HCT116 (cell line): ENCODE measurements at regions not wholly inside any gene's neighbourhood (a gene's known extent, or its start where the extent isn't known, plus 50 kb on each side); places are given as distances from the start of the nearest gene placed in this dataset.

ENCODE experiments used
- ATAC-seq: fragments of 200-7000 bp; cut with Tn5 transposase; 2 replicates; pipeline ENCODE4 v1.9.1; 2020; ENCODE audit warnings: mild to moderate bottlenecking, moderate library complexity
- BruUV-seq: library from RNA; stranded (reverse); fragments of 400-500 nt; replicated peaks from 2 replicates; lab custom pipeline; 2021; lab: Mats Ljungman, UMichigan
- CTCF ChIA-PET: fragments of 300-600 bp; sonication (Branson Sonifier 250); formaldehyde crosslinking; loops from one replicate; lab custom pipeline; 2021; ENCODE audit warnings: antibody characterized with exemption; lab: Charles Lee
- POLR2A ChIA-PET: fragments of 300-600, 350-600 bp; sonication (Branson Sonifier 250); formaldehyde crosslinking; loops from one replicate; lab custom pipeline; 2021; ENCODE audit warnings: antibody characterized with exemption; lab: Charles Lee
- RAD21 ChIA-PET, 2 experiments: fragments of 300-600 bp; sonication (Branson Sonifier 250); formaldehyde crosslinking; loops; one replicate each; lab custom pipeline; 2023; ENCODE audit warnings: low total read pairs in 2 of 2; ENCODE audit not compliant: uncharacterized antibody in 2 of 2, unreplicated experiment in 2 of 2, low non-redundant PET in 1 of 2; lab: Charles Lee
- DNase-seq: peaks from one replicate; pipeline ENCODE4 v3.0.0-alpha.2; 2010; ENCODE audit warnings: low read depth, low spot score
- H2AFZ ChIP-seq: fragments of 200-600 bp; shearing (Covaris generic), sonication (generic); 2 replicates; pipeline ENCODE4 v1.6.1; 2017; ENCODE audit warnings: low read depth, mixed run types, mixed read lengths, antibody characterized with exemption, low read length; ENCODE audit not compliant: poor library complexity, severe bottlenecking
- H3K27ac ChIP-seq: 2 replicates; pipeline ENCODE4 v1.5.1; 2012; ENCODE audit warnings: low read depth, low read length
- H3K27me3 ChIP-seq: fragments of 200-600 bp; sonication (generic); 2 replicates; pipeline ENCODE4 v1.6.1; 2016; ENCODE audit warnings: mixed run types, low read length, mixed read lengths; ENCODE audit not compliant: insufficient read depth
- H3K36me3 ChIP-seq, 2 experiments: fragments of 200-500 bp in 1 of 2; fragments of 200-600 bp in 1 of 2; sonication (Bioruptor generic) in 1 of 2; sonication (generic) in 1 of 2; 2 replicates each; pipeline versions ENCODE4 v1.5.1 to v1.6.1; 2014 to 2016; ENCODE audit warnings: low read length in 2 of 2, inconsistent platforms in 1 of 2, mixed read lengths in 1 of 2, mixed run types in 1 of 2; ENCODE audit not compliant: insufficient read depth in 2 of 2, control insufficient read depth in 1 of 2
- H3K4me1 ChIP-seq, 2 experiments: fragments of 200-600 bp in 1 of 2; sonication (generic) in 1 of 2; 2 replicates each; pipeline versions ENCODE4 v1.5.1 to v1.6.1; 2012 to 2017; ENCODE audit warnings: low read length in 2 of 2, inconsistent platforms in 1 of 2, mild to moderate bottlenecking in 1 of 2, mixed read lengths in 1 of 2, mixed run types in 1 of 2, moderate library complexity in 1 of 2; ENCODE audit not compliant: insufficient read depth in 2 of 2, control insufficient read depth in 1 of 2
- H3K4me2 ChIP-seq: fragments of 200-600 bp; sonication (generic); 2 replicates; pipeline ENCODE4 v1.6.1; 2017; ENCODE audit warnings: mixed run types, low read length, mixed read lengths
- H3K4me3 ChIP-seq, 2 experiments: fragments of 200-600 bp in 1 of 2; sonication (generic) in 1 of 2; replicated peaks in 1 of 2; 2 replicates each; pipeline ENCODE4 v1.5.1; 2011 to 2016; ENCODE audit warnings: low read length in 2 of 2, control low read depth in 1 of 2, low read depth in 1 of 2, mild to moderate bottlenecking in 1 of 2, mixed read lengths in 1 of 2, mixed run types in 1 of 2
- H3K79me2 ChIP-seq: fragments of 200-600 bp; sonication (generic); 2 replicates; pipeline ENCODE4 v1.6.1; 2017; ENCODE audit warnings: mild to moderate bottlenecking, mixed run types, low read length, moderate library complexity, mixed read lengths; ENCODE audit not compliant: insufficient read depth
- H3K9ac ChIP-seq: fragments of 200-600 bp; sonication (generic); 2 replicates; pipeline ENCODE4 v1.6.1; 2016; ENCODE audit warnings: low read length, mixed read lengths
- H3K9me2 ChIP-seq: fragments of 200-600 bp; sonication (generic), shearing (Covaris generic); 2 replicates; pipeline ENCODE4 v1.6.1; 2017; ENCODE audit warnings: mixed run types, mild to moderate bottlenecking, moderate library complexity; ENCODE audit not compliant: insufficient read depth
- H3K9me3 ChIP-seq, 2 experiments: fragments of 200-500 bp in 1 of 2; fragments of 200-600 bp in 1 of 2; sonication (Bioruptor generic) in 1 of 2; sonication (generic) in 1 of 2; 2 replicates each; pipeline ENCODE4 v1.6.1; 2014 to 2017; ENCODE audit warnings: low read length in 2 of 2, mixed read lengths in 2 of 2, inconsistent platforms in 1 of 2, low read depth in 1 of 2, mild to moderate bottlenecking in 1 of 2, mixed run types in 1 of 2, moderate library complexity in 1 of 2; ENCODE audit not compliant: control insufficient read depth in 1 of 2, insufficient read depth in 1 of 2
- H4K20me1 ChIP-seq: fragments of 200-600 bp; sonication (generic), shearing (Covaris generic); 2 replicates; pipeline ENCODE4 v1.6.1; 2017; ENCODE audit warnings: mixed run types, mild to moderate bottlenecking, moderate library complexity; ENCODE audit not compliant: insufficient read depth
- ELF1 ChIP-seq: IDR thresholded peaks from 2 replicates; pipeline ENCODE4 v1.6.1; 2012; ENCODE audit warnings: low read depth, borderline replicate concordance
- EZH2phosphoT487 ChIP-seq: fragments of 200-600 bp; IDR thresholded peaks from 2 replicates; pipeline ENCODE4 v1.6.1; 2018; ENCODE audit warnings: antibody characterized with exemption, borderline replicate concordance
- POLR2A ChIP-seq: IDR thresholded peaks from 2 replicates; pipeline ENCODE4 v1.7.0; 2011; ENCODE audit warnings: borderline replicate concordance; ENCODE audit not compliant: insufficient read depth, insufficient read length; ENCODE audit errors: extremely low read depth
- RAD21 ChIP-seq: IDR thresholded peaks from 2 replicates; pipeline ENCODE4 v1.6.1; 2012; ENCODE audit warnings: low read depth, mild to moderate bottlenecking
- SP1 ChIP-seq: IDR thresholded peaks from 2 replicates; pipeline ENCODE4 v1.6.1; 2012; ENCODE audit warnings: low read depth
- SRF ChIP-seq: IDR thresholded peaks from 2 replicates; pipeline ENCODE4 v1.6.1; 2012; ENCODE audit warnings: low read depth
- ZNF274 ChIP-seq: fragments of 200-500 bp; sonication (Bioruptor generic); IDR thresholded peaks from 2 replicates; pipeline ENCODE4 v1.6.1; 2014; ENCODE audit warnings: mild to moderate bottlenecking, low read depth, low read length, inconsistent platforms
- intact Hi-C: fragments of 100-400 bp; cut with micrococcal nuclease; formaldehyde crosslinking; loops from 2 replicates; pipeline ENCODE4 v1.10.0; 2022
- TF ChIP-seq, protein P1 (sequence below): IDR thresholded peaks from 2 replicates; pipeline ENCODE4 v1.6.1; 2012; ENCODE audit warnings: low read depth
- TF ChIP-seq, protein P2 (sequence below): IDR thresholded peaks from 2 replicates; pipeline ENCODE4 v1.6.1; 2011; ENCODE audit warnings: mild to moderate bottlenecking, low read length, moderate library complexity; ENCODE audit not compliant: insufficient replicate concordance; ENCODE audit errors: extremely low read depth

DNA sequence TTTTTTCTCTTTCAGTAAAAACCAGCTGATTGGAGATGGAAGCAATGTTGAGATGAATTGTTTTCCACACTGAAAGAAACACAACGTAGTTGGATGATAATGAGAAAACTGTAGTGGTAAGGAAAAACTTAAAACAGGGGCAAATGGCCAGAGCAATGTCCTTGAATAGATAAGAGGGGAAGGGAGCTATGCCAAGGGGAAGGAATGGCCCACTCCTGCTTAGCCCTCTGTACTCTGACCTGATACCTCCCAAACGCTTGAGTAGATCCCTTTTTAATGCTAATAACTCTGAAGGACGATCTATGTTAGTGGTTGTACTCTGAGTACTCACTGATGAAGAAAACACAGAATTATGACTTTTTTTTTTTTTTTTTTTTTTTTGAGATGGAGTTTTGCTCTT lies 114.7 kb upstream of the DAB2 start:
- no peaks in the 10 kb centered on the region for H3K9me3 ChIP-seq
- intact Hi-C loops = no loop called here
- DNase-seq (no peak), ATAC-seq (no peak)
- H4K20me1 ChIP-seq = no peaks in the 10 kb centered on the region
- BruUV-seq = no TSS peak
- CTCF ChIA-PET = interaction anchor here (1.5 kb wide), 1 partner anchor 8 kb away, joined by 7 read pairs; no protein-coding TSS in a partner anchor
- H3K27ac ChIP-seq = no peak overlapping the region
- peaks cover 4% of the 10 kb centered on the region; the same call in 1 of the 2 replicates for H3K27me3 ChIP-seq
- H3K36me3 ChIP-seq = no peaks in the 10 kb centered on the region
- H2AFZ ChIP-seq = no peak overlapping the region
- no peaks in the 10 kb centered on the region for H3K79me2 ChIP-seq
- POLR2A ChIA-PET = no interaction called here
- H3K4me3 ChIP-seq = no peak overlapping the region
- no peak overlapping the region for H3K4me2 ChIP-seq
- H3K4me1 ChIP-seq = no peaks in the 10 kb centered on the region
- no peak overlapping the region for H3K9ac ChIP-seq
- TF ChIP-seq, protein P1, sequence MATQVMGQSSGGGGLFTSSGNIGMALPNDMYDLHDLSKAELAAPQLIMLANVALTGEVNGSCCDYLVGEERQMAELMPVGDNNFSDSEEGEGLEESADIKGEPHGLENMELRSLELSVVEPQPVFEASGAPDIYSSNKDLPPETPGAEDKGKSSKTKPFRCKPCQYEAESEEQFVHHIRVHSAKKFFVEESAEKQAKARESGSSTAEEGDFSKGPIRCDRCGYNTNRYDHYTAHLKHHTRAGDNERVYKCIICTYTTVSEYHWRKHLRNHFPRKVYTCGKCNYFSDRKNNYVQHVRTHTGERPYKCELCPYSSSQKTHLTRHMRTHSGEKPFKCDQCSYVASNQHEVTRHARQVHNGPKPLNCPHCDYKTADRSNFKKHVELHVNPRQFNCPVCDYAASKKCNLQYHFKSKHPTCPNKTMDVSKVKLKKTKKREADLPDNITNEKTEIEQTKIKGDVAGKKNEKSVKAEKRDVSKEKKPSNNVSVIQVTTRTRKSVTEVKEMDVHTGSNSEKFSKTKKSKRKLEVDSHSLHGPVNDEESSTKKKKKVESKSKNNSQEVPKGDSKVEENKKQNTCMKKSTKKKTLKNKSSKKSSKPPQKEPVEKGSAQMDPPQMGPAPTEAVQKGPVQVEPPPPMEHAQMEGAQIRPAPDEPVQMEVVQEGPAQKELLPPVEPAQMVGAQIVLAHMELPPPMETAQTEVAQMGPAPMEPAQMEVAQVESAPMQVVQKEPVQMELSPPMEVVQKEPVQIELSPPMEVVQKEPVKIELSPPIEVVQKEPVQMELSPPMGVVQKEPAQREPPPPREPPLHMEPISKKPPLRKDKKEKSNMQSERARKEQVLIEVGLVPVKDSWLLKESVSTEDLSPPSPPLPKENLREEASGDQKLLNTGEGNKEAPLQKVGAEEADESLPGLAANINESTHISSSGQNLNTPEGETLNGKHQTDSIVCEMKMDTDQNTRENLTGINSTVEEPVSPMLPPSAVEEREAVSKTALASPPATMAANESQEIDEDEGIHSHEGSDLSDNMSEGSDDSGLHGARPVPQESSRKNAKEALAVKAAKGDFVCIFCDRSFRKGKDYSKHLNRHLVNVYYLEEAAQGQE = no peak
- TF ChIP-seq, protein P2, sequence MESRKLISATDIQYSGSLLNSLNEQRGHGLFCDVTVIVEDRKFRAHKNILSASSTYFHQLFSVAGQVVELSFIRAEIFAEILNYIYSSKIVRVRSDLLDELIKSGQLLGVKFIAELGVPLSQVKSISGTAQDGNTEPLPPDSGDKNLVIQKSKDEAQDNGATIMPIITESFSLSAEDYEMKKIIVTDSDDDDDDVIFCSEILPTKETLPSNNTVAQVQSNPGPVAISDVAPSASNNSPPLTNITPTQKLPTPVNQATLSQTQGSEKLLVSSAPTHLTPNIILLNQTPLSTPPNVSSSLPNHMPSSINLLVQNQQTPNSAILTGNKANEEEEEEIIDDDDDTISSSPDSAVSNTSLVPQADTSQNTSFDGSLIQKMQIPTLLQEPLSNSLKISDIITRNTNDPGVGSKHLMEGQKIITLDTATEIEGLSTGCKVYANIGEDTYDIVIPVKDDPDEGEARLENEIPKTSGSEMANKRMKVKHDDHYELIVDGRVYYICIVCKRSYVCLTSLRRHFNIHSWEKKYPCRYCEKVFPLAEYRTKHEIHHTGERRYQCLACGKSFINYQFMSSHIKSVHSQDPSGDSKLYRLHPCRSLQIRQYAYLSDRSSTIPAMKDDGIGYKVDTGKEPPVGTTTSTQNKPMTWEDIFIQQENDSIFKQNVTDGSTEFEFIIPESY = no peak
- TF ChIP-seq POLR2A (no peak), ELF1 (no peak), RAD21 (no peak), ZNF274 (no peak), EZH2phosphoT487 (no peak), SRF (no peak), SP1 (no peak)
- RAD21 ChIA-PET = no interaction called here
- no peaks in the 10 kb centered on the region for H3K9me2 ChIP-seq
